Sigmoid colon (tissue), 4 donors: ENCODE measurements at regions not wholly inside any gene's neighbourhood (a gene's known extent, or its start where the extent isn't known, plus 50 kb on each side); places are given as distances from the start of the nearest gene placed in this dataset.

Source experiments
- POLR2A ChIP-seq, 2 donors: fragments of 450-650 bp; IDR thresholded peaks; one replicate each; pipeline ENCODE4 v1.6.1; 2016; ENCODE audit warnings: antibody characterized with exemption in 2 of 2, mild to moderate bottlenecking in 2 of 2, moderate library complexity in 2 of 2
- POLR2AphosphoS5 ChIP-seq, 4 donors: sonication (generic); formaldehyde crosslinking; IDR thresholded peaks; one replicate each; pipeline ENCODE4 v1.6.1; 2017; ENCODE audit warnings: antibody characterized with exemption in 4 of 4
- TF ChIP-seq, protein P1 (sequence below), 4 experiments: fragments of 450-650 bp in 3 of 4; fragments of 200-600 bp in 1 of 4; IDR thresholded peaks; one replicate each; pipeline ENCODE4 v1.5.1; 2016 to 2019; ENCODE audit warnings: antibody characterized with exemption in 4 of 4, mild to moderate bottlenecking in 3 of 4, moderate library complexity in 2 of 4

GRCh38 chr1:2859881-2860430, 58.5 kb upstream of the TTC34 start:
- TF ChIP-seq, protein P1, sequence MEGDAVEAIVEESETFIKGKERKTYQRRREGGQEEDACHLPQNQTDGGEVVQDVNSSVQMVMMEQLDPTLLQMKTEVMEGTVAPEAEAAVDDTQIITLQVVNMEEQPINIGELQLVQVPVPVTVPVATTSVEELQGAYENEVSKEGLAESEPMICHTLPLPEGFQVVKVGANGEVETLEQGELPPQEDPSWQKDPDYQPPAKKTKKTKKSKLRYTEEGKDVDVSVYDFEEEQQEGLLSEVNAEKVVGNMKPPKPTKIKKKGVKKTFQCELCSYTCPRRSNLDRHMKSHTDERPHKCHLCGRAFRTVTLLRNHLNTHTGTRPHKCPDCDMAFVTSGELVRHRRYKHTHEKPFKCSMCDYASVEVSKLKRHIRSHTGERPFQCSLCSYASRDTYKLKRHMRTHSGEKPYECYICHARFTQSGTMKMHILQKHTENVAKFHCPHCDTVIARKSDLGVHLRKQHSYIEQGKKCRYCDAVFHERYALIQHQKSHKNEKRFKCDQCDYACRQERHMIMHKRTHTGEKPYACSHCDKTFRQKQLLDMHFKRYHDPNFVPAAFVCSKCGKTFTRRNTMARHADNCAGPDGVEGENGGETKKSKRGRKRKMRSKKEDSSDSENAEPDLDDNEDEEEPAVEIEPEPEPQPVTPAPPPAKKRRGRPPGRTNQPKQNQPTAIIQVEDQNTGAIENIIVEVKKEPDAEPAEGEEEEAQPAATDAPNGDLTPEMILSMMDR (IDR thresholded peaks at IDR 0.05): no peak
- no peak for TF ChIP-seq POLR2A (IDR thresholded peaks at IDR 0.05)
- TF ChIP-seq POLR2AphosphoS5 (IDR thresholded peaks at IDR 0.05): no peak
